HUES64 (cell line): ENCODE measurements at regions not wholly inside any gene's neighbourhood (a gene's known extent, or its start where the extent isn't known, plus 50 kb on each side); places are given as distances from the start of the nearest gene placed in this dataset.

ENCODE experiments used
- H3K27ac ChIP-seq: 2 replicates; pipeline ENCODE4 v1.7.0; 2013; ENCODE audit warnings: low read depth, low read length, inconsistent platforms
- H3K27me3 ChIP-seq: 2 replicates; pipeline ENCODE4 v1.6.1; 2013; ENCODE audit warnings: mild to moderate bottlenecking, low read length; ENCODE audit not compliant: insufficient read depth
- H3K36me3 ChIP-seq: 2 replicates; pipeline ENCODE4 v1.6.1; 2013; ENCODE audit warnings: mild to moderate bottlenecking, low read length; ENCODE audit not compliant: insufficient read depth
- H3K4me1 ChIP-seq: 2 replicates; pipeline ENCODE4 v1.6.1; 2013; ENCODE audit warnings: mild to moderate bottlenecking, low read length, moderate library complexity; ENCODE audit not compliant: insufficient read depth
- H3K4me3 ChIP-seq: 2 replicates; pipeline ENCODE4 v1.5.1; 2013; ENCODE audit warnings: mild to moderate bottlenecking, low read length, moderate library complexity
- H3K9ac ChIP-seq: 2 replicates; pipeline ENCODE4 v1.6.1; 2013; ENCODE audit warnings: mild to moderate bottlenecking, low read depth, low read length
- H3K9me3 ChIP-seq: 2 replicates; pipeline ENCODE4 v1.6.1; 2013; ENCODE audit warnings: low read depth, low read length; ENCODE audit not compliant: insufficient read depth
- WGBS: fragments of 150-250, 120-280 bp; methylation state at CpG from one replicate; pipeline ENCODE4 v1.1.7; 2013; ENCODE audit warnings: missing lambda C conversion rate; 5-methylcytosine and 5-hydroxymethylcytosine counted together

DNA sequence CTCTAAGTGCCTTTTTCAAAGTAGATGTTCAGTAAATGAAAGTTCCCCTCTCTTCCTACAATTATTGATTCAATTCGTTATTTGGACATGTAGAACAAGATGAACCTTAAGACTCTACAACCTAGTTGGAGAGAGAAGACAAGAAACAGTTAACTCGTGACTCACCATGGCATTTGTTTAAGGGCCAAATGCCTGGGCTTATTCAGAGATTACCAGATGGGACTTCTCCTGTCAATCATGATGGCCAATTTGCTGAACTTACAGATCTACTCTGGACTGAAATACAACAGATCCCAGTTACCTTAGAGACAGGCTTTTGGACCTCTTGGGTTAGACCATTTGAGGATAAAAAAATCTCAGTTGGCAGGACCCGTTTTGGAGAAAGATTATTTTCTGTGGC lies 93.5 kb downstream of the C1orf94 start:
- Histone ChIP-seq H3K27ac (no peak overlapping the region), H3K27me3 (peaks cover 4% of the 10 kb centered on the region; the same call in 1 of the 2 replicates), H3K36me3 (no peaks in the 10 kb centered on the region), H3K9me3 (no peaks in the 10 kb centered on the region), H3K4me1 (no peaks in the 10 kb centered on the region), H3K9ac (no peak overlapping the region), H3K4me3 (no peak overlapping the region)
- WGBS: 76% methylated on average over 3 of the region's 3 CpGs

GRCh38 chr1:34272152-34272551 lies 95.4 kb downstream of the C1orf94 start:
- H3K4me3 ChIP-seq: no peak overlapping the region
- no peak overlapping the region for H3K27ac ChIP-seq
- 93% methylated on average over 4 of the region's 4 CpGs for WGBS
- H3K9me3 ChIP-seq: no peaks in the 10 kb centered on the region
- H3K36me3 ChIP-seq: no peaks in the 10 kb centered on the region
- no peaks in the 10 kb centered on the region for H3K4me1 ChIP-seq
- H3K9ac ChIP-seq: no peak overlapping the region
- H3K27me3 ChIP-seq: no peaks in the 10 kb centered on the region

DNA sequence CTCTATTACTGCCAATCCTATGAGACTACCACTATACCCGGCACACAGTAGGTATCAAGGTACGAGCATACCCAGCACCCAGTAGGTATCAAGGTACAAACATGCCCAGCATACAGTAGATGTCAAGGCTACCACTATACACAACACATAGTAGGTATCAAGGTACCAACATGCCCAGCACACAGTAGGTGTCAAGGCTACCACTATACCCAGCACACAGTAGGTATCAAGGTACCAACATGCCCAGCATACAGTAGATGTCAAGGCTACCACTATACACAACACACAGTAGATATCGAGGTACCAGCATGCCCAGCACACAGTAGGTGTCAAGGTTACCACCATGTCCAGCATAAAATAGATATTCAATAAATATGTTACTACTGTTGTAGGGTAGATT lies 98.4 kb downstream of the C1orf94 start:
- no peak overlapping the region for H3K27ac ChIP-seq
- H3K36me3 ChIP-seq: no peaks in the 10 kb centered on the region
- no peaks in the 10 kb centered on the region for H3K4me1 ChIP-seq
- no peaks in the 10 kb centered on the region for H3K27me3 ChIP-seq
- H3K4me3 ChIP-seq: no peak overlapping the region
- no peak overlapping the region for H3K9ac ChIP-seq
- 94% methylated on average over 3 of the region's 3 CpGs for WGBS
- no peaks in the 10 kb centered on the region for H3K9me3 ChIP-seq

- Histone ChIP-seq H3K27me3 (no peaks in the 10 kb centered on the region), H3K4me1 (no peaks in the 10 kb centered on the region), H3K4me3 (no peak overlapping the region), H3K36me3 (no peaks in the 10 kb centered on the region), H3K9ac (no peak overlapping the region), H3K9me3 (no peaks in the 10 kb centered on the region), H3K27ac (no peak overlapping the region)
Measured at GRCh38 chr1:34276606-34277005, 99.9 kb downstream of the C1orf94 start.

GRCh38 chr1:34277150-34277549 lies 100.4 kb downstream of the C1orf94 start:
- 96% methylated on average over 2 of the region's 2 CpGs for WGBS
- Histone ChIP-seq H3K27me3 (no peaks in the 10 kb centered on the region), H3K36me3 (no peaks in the 10 kb centered on the region), H3K4me1 (no peaks in the 10 kb centered on the region), H3K9ac (no peak overlapping the region), H3K9me3 (no peaks in the 10 kb centered on the region), H3K27ac (no peak overlapping the region), H3K4me3 (no peak overlapping the region)

GRCh38 chr1:34278211-34278610 lies 101.5 kb downstream of the C1orf94 start:
- Histone ChIP-seq H3K9ac (no peak overlapping the region), H3K27me3 (no peaks in the 10 kb centered on the region), H3K4me3 (no peak overlapping the region), H3K4me1 (no peaks in the 10 kb centered on the region), H3K27ac (no peak overlapping the region), H3K36me3 (no peaks in the 10 kb centered on the region), H3K9me3 (no peaks in the 10 kb centered on the region)
- WGBS: 93% methylated on average over 3 of the region's 4 CpGs

DNA sequence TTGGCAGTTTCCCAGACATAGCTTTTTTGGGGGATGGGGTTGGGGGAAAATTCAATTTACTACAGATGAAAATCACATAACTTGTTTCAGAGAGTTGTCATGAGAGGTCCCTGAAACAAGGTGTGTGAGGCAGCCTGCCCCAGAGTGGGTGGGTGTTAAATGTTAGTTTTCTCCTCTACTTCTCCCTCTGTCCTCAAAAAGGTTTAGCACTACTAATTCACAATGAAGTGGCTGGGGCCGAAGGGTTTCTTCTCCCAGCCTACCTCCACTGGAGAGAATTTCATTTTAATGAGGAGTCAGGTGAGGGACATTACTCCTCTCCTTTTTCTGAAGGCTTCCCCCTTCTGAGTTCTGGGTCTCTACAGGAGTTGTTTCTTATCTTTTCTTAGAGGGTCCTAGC lies 103.3 kb downstream of the C1orf94 start:
- no peak overlapping the region for H3K9ac ChIP-seq
- H3K27ac ChIP-seq: no peak overlapping the region
- no peak overlapping the region for H3K4me3 ChIP-seq
- no peaks in the 10 kb centered on the region for H3K9me3 ChIP-seq
- WGBS: no CpG with 5 or more reads among the region's 1 CpG
- H3K4me1 ChIP-seq: no peaks in the 10 kb centered on the region
- no peaks in the 10 kb centered on the region for H3K36me3 ChIP-seq
- H3K27me3 ChIP-seq: no peaks in the 10 kb centered on the region

GRCh38 chr1:34280509-34280908 lies 103.8 kb downstream of the C1orf94 start:
- no peaks in the 10 kb centered on the region for H3K9me3 ChIP-seq
- H3K4me3 ChIP-seq: no peak overlapping the region
- WGBS: 90% methylated on average over 4 of the region's 4 CpGs
- no peaks in the 10 kb centered on the region for H3K4me1 ChIP-seq
- no peak overlapping the region for H3K27ac ChIP-seq
- H3K27me3 ChIP-seq: no peaks in the 10 kb centered on the region
- no peaks in the 10 kb centered on the region for H3K36me3 ChIP-seq
- H3K9ac ChIP-seq: no peak overlapping the region

DNA sequence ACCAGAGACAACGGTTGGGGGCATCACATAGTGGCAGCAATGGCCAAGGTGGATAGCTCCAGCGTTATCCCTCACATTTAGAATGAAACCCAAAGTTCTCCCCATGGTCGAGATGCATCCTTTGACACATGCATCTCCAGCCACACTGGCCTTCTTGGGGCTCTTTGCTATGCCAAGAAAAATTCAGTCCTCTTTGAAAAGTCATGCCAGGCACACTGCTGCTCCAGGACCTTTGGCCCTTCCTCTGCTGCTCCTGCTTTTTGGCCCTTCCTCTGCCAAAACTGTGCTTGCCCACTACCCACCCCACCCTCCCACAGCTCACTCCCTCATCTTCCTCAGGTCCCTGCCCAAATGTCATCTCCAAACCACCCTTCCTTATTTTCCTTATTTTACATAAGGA lies 106.4 kb downstream of the C1orf94 start:
- Histone ChIP-seq H3K9me3 (no peaks in the 10 kb centered on the region), H3K9ac (no peak overlapping the region), H3K36me3 (no peaks in the 10 kb centered on the region), H3K27me3 (no peaks in the 10 kb centered on the region), H3K4me1 (no peaks in the 10 kb centered on the region), H3K27ac (no peak overlapping the region), H3K4me3 (no peak overlapping the region)
- 62% methylated on average over 3 of the region's 3 CpGs for WGBS

GRCh38 chr1:34286511-34286910 lies 109.8 kb downstream of the C1orf94 start:
- Histone ChIP-seq H3K9ac (no peak overlapping the region), H3K36me3 (no peaks in the 10 kb centered on the region), H3K4me3 (no peak overlapping the region), H3K4me1 (no peaks in the 10 kb centered on the region), H3K9me3 (no peaks in the 10 kb centered on the region), H3K27ac (no peak overlapping the region), H3K27me3 (no peaks in the 10 kb centered on the region)
- 76% methylated on average over 6 of the region's 6 CpGs for WGBS

- Histone ChIP-seq H3K27me3 (no peaks in the 10 kb centered on the region), H3K27ac (no peak overlapping the region)
- 94% methylated on average over 2 of the region's 2 CpGs for WGBS
Measured at GRCh38 chr1:34290831-34291230, 114.1 kb downstream of the C1orf94 start.

GRCh38 chr1:34292472-34292871 lies 115.8 kb downstream of the C1orf94 start:
- H3K36me3 ChIP-seq: no peaks in the 10 kb centered on the region
- H3K4me3 ChIP-seq: no peak overlapping the region
- H3K9ac ChIP-seq: no peak overlapping the region
- no peaks in the 10 kb centered on the region for H3K4me1 ChIP-seq
- no peak overlapping the region for H3K27ac ChIP-seq
- 78% methylated on average over 2 of the region's 2 CpGs for WGBS
- no peaks in the 10 kb centered on the region for H3K27me3 ChIP-seq
- no peaks in the 10 kb centered on the region for H3K9me3 ChIP-seq

More at GRCh38 chr1:34290831-34291230, 114.1 kb downstream of the C1orf94 start:
- Histone ChIP-seq H3K36me3 (no peaks in the 10 kb centered on the region), H3K9ac (no peak overlapping the region), H3K9me3 (no peaks in the 10 kb centered on the region), H3K4me3 (no peak overlapping the region), H3K4me1 (no peaks in the 10 kb centered on the region)
